SK-N-SH treated with all-trans-retinoic acid at 6 μM for 48 hours (cell line): ENCODE measurements at regions not wholly inside any gene's neighbourhood (a gene's known extent, or its start where the extent isn't known, plus 50 kb on each side); places are given as distances from the start of the nearest gene placed in this dataset.

Experiments used
- ATAC-seq: fragments of 200-7000 bp; cut with Tn5 transposase; 3 replicates; pipeline ENCODE4 v1.9.1; 2020; ENCODE audit warnings: mild to moderate bottlenecking, moderate library complexity
- BACH2 ChIP-seq: fragments of 250-450 bp; sonication (Bioruptor Pico); IDR thresholded peaks from 2 replicates; pipeline ENCODE4 v1.9.0; 2021; ENCODE audit warnings: mild to moderate bottlenecking, borderline replicate concordance
- CREB5 ChIP-seq: fragments of 250-450 bp; sonication (Bioruptor Pico); IDR thresholded peaks from 2 replicates; pipeline ENCODE4 v1.5.1; 2020; ENCODE audit warnings: low read depth, mild to moderate bottlenecking, moderate library complexity
- CSDC2 ChIP-seq: fragments of 250-450 bp; sonication (Bioruptor Pico); IDR thresholded peaks from 2 replicates; pipeline ENCODE4 v1.5.0; 2020; ENCODE audit warnings: mild to moderate bottlenecking, moderate library complexity
- CSRNP3 ChIP-seq: fragments of 250-450 bp; sonication (Bioruptor Pico); IDR thresholded peaks from 2 replicates; pipeline ENCODE4 v1.5.1; 2021; ENCODE audit warnings: mild to moderate bottlenecking, moderate library complexity
- ESRRG ChIP-seq: fragments of 250-450 bp; sonication (Bioruptor Pico); IDR thresholded peaks from 2 replicates; pipeline ENCODE4 v1.6.1; 2021; ENCODE audit warnings: mild to moderate bottlenecking
- ISL1 ChIP-seq: fragments of 250-450 bp; sonication (Bioruptor Pico); IDR thresholded peaks from 2 replicates; pipeline ENCODE4 v2.1.2; 2022; ENCODE audit warnings: mild to moderate bottlenecking, moderate library complexity
- OSR1 ChIP-seq: fragments of 250-450 bp; sonication (Bioruptor Pico); IDR thresholded peaks from 2 replicates; pipeline ENCODE4 v1.8.0; 2022; ENCODE audit warnings: moderate library complexity, mild to moderate bottlenecking, inconsistent platforms
- POU6F1 ChIP-seq: fragments of 250-450 bp; sonication (Bioruptor Pico); IDR thresholded peaks from 2 replicates; pipeline ENCODE4 v1.8.0; 2021; ENCODE audit warnings: low read depth, mild to moderate bottlenecking, moderate library complexity, borderline replicate concordance
- RARB ChIP-seq: fragments of 250-450 bp; sonication (Bioruptor Pico); IDR thresholded peaks from 2 replicates; pipeline ENCODE4 v1.8.0; 2021; ENCODE audit warnings: mild to moderate bottlenecking, moderate library complexity
- SNAI2 ChIP-seq: fragments of 250-450 bp; sonication (Bioruptor Pico); IDR thresholded peaks from 2 replicates; pipeline ENCODE4 v1.5.0; 2020; ENCODE audit warnings: mild to moderate bottlenecking, moderate library complexity
- TCF4 ChIP-seq: fragments of 250-450 bp; sonication (Bioruptor Pico); IDR thresholded peaks from 2 replicates; pipeline ENCODE4 v1.8.0; 2021; ENCODE audit warnings: mild to moderate bottlenecking, moderate library complexity, borderline replicate concordance
- TOX ChIP-seq: fragments of 250-450 bp; sonication (Bioruptor Pico); IDR thresholded peaks from 2 replicates; pipeline ENCODE4 v1.8.0; 2021; ENCODE audit warnings: mild to moderate bottlenecking, moderate library complexity, borderline replicate concordance
- TSHZ2 ChIP-seq: fragments of 250-450 bp; sonication (Bioruptor Pico); IDR thresholded peaks from 2 replicates; pipeline ENCODE4 v1.5.0; 2020; ENCODE audit warnings: mild to moderate bottlenecking, moderate library complexity
- ZC3H10 ChIP-seq: fragments of 250-450 bp; sonication (Bioruptor Pico); IDR thresholded peaks from 2 replicates; pipeline ENCODE4 v1.5.1; 2021; ENCODE audit warnings: mild to moderate bottlenecking, moderate library complexity
- ZFP3 ChIP-seq: fragments of 250-450 bp; sonication (Bioruptor Pico); IDR thresholded peaks from 2 replicates; pipeline ENCODE4 v1.5.0; 2020; ENCODE audit warnings: mild to moderate bottlenecking, moderate library complexity
- ZFP30 ChIP-seq: fragments of 450-650 bp; formaldehyde crosslinking; IDR thresholded peaks from 2 replicates; pipeline ENCODE4 v1.5.0; 2022; ENCODE audit warnings: mild to moderate bottlenecking, moderate library complexity
- ZNF70 ChIP-seq: fragments of 450-650 bp; formaldehyde crosslinking; IDR thresholded peaks from 2 replicates; pipeline ENCODE4 v1.5.0; 2020; ENCODE audit warnings: mild to moderate bottlenecking, moderate library complexity
- ZNF8 ChIP-seq: fragments of 450-650 bp; formaldehyde crosslinking; IDR thresholded peaks from 2 replicates; pipeline ENCODE4 v1.5.0; 2020; ENCODE audit warnings: mild to moderate bottlenecking, moderate library complexity
- TF ChIP-seq, protein P1 (sequence below): fragments of 250-450 bp; sonication (Bioruptor Pico); IDR thresholded peaks from 2 replicates; pipeline ENCODE4 v1.8.0; 2020; ENCODE audit warnings: mild to moderate bottlenecking, moderate library complexity, borderline replicate concordance

DNA sequence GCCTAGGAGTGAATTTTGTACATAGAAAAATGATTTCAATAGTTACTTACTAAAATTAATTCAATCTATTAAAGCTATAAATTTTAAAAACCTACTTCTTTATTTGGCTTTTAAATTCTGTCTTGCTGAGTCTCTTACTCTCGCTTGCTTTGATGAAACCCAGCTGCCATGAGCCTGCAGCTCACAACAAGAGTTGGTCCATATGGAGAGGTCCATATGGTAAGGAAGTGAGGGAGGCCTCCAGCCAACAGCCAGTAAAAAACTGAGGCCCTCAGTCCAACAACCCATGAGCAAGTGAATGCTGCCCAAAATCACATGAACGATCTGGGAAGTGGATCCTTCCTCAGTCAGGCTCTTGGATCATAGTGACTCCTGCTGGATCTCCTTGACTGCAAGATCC, 89.9 kb upstream of the CXADR start:
- no peak for TF ChIP-seq ZC3H10 (CRISPR knock-in tag)
- no peak for TF ChIP-seq ZFP30 (CRISPR knock-in tag)
- no peak for TF ChIP-seq ZNF70 (CRISPR knock-in tag)
- TF ChIP-seq CSDC2: no peak
- TF ChIP-seq TSHZ2 (CRISPR knock-in tag): no peak
- TF ChIP-seq CSRNP3 (CRISPR knock-in tag): no peak
- no peak for TF ChIP-seq TOX (CRISPR knock-in tag)
- no peak for TF ChIP-seq TCF4 (CRISPR knock-in tag)
- TF ChIP-seq CREB5 (CRISPR knock-in tag): no peak
- no peak for TF ChIP-seq ZNF8
- no peak for TF ChIP-seq ZFP3 (CRISPR knock-in tag)
- no peak for TF ChIP-seq POU6F1 (CRISPR knock-in tag)
- TF ChIP-seq, protein P1, sequence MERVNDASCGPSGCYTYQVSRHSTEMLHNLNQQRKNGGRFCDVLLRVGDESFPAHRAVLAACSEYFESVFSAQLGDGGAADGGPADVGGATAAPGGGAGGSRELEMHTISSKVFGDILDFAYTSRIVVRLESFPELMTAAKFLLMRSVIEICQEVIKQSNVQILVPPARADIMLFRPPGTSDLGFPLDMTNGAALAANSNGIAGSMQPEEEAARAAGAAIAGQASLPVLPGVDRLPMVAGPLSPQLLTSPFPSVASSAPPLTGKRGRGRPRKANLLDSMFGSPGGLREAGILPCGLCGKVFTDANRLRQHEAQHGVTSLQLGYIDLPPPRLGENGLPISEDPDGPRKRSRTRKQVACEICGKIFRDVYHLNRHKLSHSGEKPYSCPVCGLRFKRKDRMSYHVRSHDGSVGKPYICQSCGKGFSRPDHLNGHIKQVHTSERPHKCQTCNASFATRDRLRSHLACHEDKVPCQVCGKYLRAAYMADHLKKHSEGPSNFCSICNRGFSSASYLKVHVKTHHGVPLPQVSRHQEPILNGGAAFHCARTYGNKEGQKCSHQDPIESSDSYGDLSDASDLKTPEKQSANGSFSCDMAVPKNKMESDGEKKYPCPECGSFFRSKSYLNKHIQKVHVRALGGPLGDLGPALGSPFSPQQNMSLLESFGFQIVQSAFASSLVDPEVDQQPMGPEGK (CRISPR knock-in tag): no peak
- no peak for ATAC-seq

- ATAC-seq: no peak
- TF ChIP-seq ZC3H10 (CRISPR knock-in tag) (no peak), TSHZ2 (CRISPR knock-in tag) (no peak), ZFP30 (CRISPR knock-in tag) (no peak), SNAI2 (CRISPR knock-in tag) (no peak), RARB (no peak), ZFP3 (CRISPR knock-in tag) (no peak), ZNF8 (no peak), BACH2 (CRISPR knock-in tag) (no peak)
Measured at GRCh38 chr21:17427157-17427556, 85.7 kb upstream of the CXADR start.

- no peak for ATAC-seq
- TF ChIP-seq TSHZ2 (CRISPR knock-in tag): no peak
- TF ChIP-seq ZC3H10 (CRISPR knock-in tag): no peak
- no peak for TF ChIP-seq SNAI2 (CRISPR knock-in tag)
- no peak for TF ChIP-seq ZFP30 (CRISPR knock-in tag)
- no peak for TF ChIP-seq ISL1 (CRISPR knock-in tag)
- TF ChIP-seq POU6F1 (CRISPR knock-in tag): no peak
- no peak for TF ChIP-seq ESRRG (CRISPR knock-in tag)
- no peak for TF ChIP-seq OSR1 (CRISPR knock-in tag)
- TF ChIP-seq CSDC2: no peak
- TF ChIP-seq BACH2 (CRISPR knock-in tag): no peak
- no peak for TF ChIP-seq ZNF8
Measured at GRCh38 chr21:17427831-17428483, 84.9 kb upstream of the CXADR start.
